ENCODE measurements at regions not wholly inside any gene's neighbourhood (a gene's known extent, or its start where the extent isn't known, plus 50 kb on each side); places are given as distances from the start of the nearest gene placed in this dataset.

DNA sequence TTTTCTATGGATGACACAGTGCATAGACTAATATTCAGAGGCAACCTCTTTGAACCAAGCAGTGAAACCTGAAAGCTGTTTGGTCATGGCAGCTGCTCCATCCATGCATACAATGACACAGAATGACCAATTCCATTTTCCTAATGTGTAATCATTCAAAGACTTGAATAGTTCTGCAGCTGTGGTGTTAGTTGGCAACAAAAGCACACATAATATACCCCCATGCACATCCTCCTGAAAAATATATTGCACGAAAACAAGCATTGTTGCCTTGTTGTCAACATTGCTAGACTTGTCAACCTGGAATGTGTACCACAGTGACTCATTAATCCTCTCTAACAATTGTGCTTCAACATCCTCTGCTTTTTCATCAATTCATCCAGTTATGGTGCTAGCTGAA is 71.0 kb upstream of the SEMA6A start:
- DNase-seq (ENCODE audit: low read depth): no peak
- TF ChIP-seq CTCF (IDR thresholded peaks at IDR 0.05; ENCODE audit: control insufficient read depth, insufficient read depth, low read depth, low read length, missing control alignments): no peak
- no peak overlapping the region for H3K4me3 ChIP-seq (ENCODE audit: control insufficient read depth, low read depth, low read length)

GRCh38 chr5:116640236-116640635 is 65.6 kb upstream of the SEMA6A start:
- no peak for TF ChIP-seq CTCF (IDR thresholded peaks at IDR 0.05; ENCODE audit: control insufficient read depth, insufficient read depth, low read depth, low read length, missing control alignments)
- DNase-seq (ENCODE audit: low read depth): no peak
- H3K4me3 ChIP-seq (ENCODE audit: control insufficient read depth, low read depth, low read length): no peak overlapping the region

DNA sequence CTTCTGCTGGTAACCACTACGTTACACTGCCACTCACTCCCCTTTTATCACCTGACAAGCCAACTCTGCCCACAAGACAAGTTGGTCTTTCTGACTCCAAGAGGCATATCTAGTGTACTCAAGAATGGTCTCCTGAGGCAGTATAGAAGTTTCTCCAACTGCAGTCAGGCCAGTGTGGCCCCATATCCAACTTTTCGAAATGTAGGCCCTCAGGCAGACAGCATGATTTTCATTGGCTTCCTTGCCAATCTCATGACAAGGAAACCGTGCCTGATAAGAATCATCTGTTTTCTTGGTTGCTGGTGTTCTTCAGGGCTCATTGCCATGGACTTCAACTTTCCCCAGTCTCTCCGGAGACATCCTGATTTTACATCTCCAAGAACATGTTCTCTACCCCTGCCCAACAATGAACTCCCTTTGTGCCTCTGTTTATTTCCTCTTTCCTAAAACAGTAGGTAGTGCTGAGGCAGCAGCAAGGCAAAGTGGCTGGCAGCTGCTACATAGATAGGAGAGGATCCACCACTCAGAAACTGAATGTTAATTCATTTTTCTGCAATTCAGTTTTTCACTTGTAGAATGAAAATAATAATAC is 62.6 kb upstream of the SEMA6A start:
- DNase-seq (ENCODE audit: low read depth): no peak
- TF ChIP-seq CTCF (IDR thresholded peaks at IDR 0.05; ENCODE audit: control insufficient read depth, insufficient read depth, low read depth, low read length, missing control alignments): no peak
- no peak overlapping the region for H3K4me3 ChIP-seq (ENCODE audit: control insufficient read depth, low read depth, low read length)

DNA sequence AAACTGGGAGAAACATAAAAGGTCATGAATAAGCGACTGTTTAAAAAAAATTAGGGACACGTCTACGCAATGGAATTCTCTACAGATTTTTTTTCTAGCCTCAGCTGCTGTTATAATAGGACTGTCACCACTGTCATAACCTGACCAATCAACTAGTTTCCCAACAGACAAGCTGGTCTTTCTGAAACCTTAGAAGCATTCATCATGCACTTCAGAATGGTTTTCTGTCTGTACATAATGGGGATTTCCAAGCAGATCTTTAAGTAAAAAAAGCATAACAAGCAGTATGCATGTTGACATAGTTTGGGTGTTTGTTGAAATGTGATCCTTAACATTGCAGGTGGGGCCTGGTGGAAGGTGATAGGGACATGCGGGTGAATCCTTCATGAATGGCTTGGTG is 58.3 kb upstream of the SEMA6A start:
- no peak overlapping the region for H3K4me3 ChIP-seq (ENCODE audit: control insufficient read depth, low read depth, low read length)
- no peak for TF ChIP-seq CTCF (IDR thresholded peaks at IDR 0.05; ENCODE audit: control insufficient read depth, insufficient read depth, low read depth, low read length, missing control alignments)
- DNase-seq (ENCODE audit: low read depth): no peak

GRCh38 chr5:116631147-116631546 is 56.5 kb upstream of the SEMA6A start:
- TF ChIP-seq CTCF (IDR thresholded peaks at IDR 0.05; ENCODE audit: control insufficient read depth, insufficient read depth, low read depth, low read length, missing control alignments): no peak
- no peak for DNase-seq (ENCODE audit: low read depth)
- no peak overlapping the region for H3K4me3 ChIP-seq (ENCODE audit: control insufficient read depth, low read depth, low read length)

- no peak for DNase-seq (ENCODE audit: low read depth)
- TF ChIP-seq CTCF (IDR thresholded peaks at IDR 0.05; ENCODE audit: control insufficient read depth, insufficient read depth, low read depth, low read length, missing control alignments): no peak
- no peak overlapping the region for H3K4me3 ChIP-seq (ENCODE audit: control insufficient read depth, low read depth, low read length)
These were observed 54.5 kb upstream of the SEMA6A start for GRCh38 chr5:116629168-116629567.
